ENCODE measurements at regions not wholly inside any gene's neighbourhood (a gene's known extent, or its start where the extent isn't known, plus 50 kb on each side); places are given as distances from the start of the nearest gene placed in this dataset.

DNA sequence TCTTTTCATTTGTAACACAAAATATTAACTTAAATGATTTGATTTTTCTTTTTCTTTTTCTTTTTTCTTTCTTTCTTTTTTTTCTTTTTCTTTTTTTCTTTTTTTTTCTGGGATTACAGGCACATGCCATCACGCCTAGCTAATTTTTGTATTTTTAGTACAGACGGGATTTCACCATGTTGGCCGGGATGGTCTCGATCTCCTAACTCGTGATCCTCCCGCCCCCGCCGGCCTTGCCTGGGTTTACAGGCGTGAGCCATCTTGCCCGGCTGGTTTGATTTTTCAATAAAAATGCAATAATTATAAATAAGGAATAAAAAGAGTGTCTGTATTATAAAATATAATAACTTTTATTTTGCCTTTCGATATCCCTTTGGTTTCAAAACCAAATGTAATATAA, 146.7 kb upstream of the RGS18 start:
- H3K27ac ChIP-seq (ENCODE audit: low read length): no peak overlapping the region

DNA sequence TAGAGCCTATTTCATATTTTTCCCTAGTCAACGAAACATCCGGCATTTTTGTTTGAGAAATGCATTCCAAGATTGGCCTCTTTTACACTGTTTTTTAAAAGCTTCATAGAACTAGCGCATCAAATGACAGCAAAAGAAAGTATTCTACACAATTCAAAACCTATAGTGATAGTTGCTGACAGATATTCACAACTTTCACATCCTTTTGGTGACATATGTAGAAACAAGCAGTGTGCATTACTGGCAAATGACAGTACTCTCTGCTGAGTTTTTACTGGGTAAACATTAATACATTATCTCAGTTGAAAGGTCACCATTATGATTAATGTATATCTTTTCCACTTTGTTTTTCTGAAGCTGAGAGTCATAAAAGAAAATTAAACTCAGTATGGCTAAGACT, 135.4 kb upstream of the RGS18 start:
- Histone ChIP-seq H3K4me3 (ENCODE audit: low read length in 2 of 2) (no peak overlapping the region), H3K4me1 (ENCODE audit: control insufficient read depth, insufficient read depth, low read length) (no peaks in the 10 kb centered on the region), H3K36me3 (ENCODE audit: control insufficient read depth in 2 of 2, insufficient read depth in 2 of 2, low read length in 2 of 2) (no peaks in the 10 kb centered on the region), H3K9me3 (ENCODE audit: control insufficient read depth in 2 of 2, low read length in 2 of 2) (no peaks in the 10 kb centered on the region), H3K27ac (ENCODE audit: low read length) (no peak overlapping the region), H3K27me3 (ENCODE audit: control insufficient read depth in 1 of 2, insufficient read depth in 2 of 2, low read length in 2 of 2) (no peaks in the 10 kb centered on the region), H3K9ac (ENCODE audit: low read length in 2 of 2) (no peak overlapping the region)

More for the DNA sequence above, 146.7 kb upstream of the RGS18 start:
- Histone ChIP-seq H3K9ac (ENCODE audit: low read length in 2 of 2) (no peak overlapping the region), H3K27me3 (ENCODE audit: control insufficient read depth in 1 of 2, insufficient read depth in 2 of 2, low read length in 2 of 2) (no peaks in the 10 kb centered on the region), H3K4me3 (ENCODE audit: low read length in 2 of 2) (no peak overlapping the region), H3K36me3 (ENCODE audit: control insufficient read depth in 2 of 2, insufficient read depth in 2 of 2, low read length in 2 of 2) (no peaks in the 10 kb centered on the region), H3K9me3 (ENCODE audit: control insufficient read depth in 2 of 2, low read length in 2 of 2) (no peaks in the 10 kb centered on the region), H3K4me1 (ENCODE audit: control insufficient read depth, insufficient read depth, low read length) (no peaks in the 10 kb centered on the region)

DNA sequence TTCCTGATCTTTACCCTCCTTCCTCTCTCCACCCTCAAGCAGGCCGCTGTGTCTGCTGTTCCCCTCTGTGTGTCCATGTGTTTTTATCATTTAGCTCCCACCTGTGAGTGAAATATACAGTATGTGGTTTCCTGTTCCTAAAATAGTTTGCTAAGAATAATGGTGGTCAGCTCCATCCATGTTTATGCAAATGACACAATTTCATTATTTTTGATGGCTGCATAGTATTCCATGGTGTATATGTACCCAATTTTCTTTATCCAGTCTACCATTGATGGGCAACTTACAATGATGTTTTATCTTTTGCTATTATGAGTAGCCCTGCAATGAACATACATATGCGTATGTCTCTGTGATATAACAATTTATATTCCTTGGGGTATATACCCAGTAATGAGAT, 133.4 kb upstream of the RGS18 start:
- Histone ChIP-seq H3K4me3 (ENCODE audit: low read length in 2 of 2) (no peak overlapping the region), H3K36me3 (ENCODE audit: control insufficient read depth in 2 of 2, insufficient read depth in 2 of 2, low read length in 2 of 2) (no peaks in the 10 kb centered on the region), H3K27ac (ENCODE audit: low read length) (no peak overlapping the region), H3K4me1 (ENCODE audit: control insufficient read depth, insufficient read depth, low read length) (no peaks in the 10 kb centered on the region), H3K9ac (ENCODE audit: low read length in 2 of 2) (no peak overlapping the region), H3K27me3 (ENCODE audit: control insufficient read depth in 1 of 2, insufficient read depth in 2 of 2, low read length in 2 of 2) (no peaks in the 10 kb centered on the region), H3K9me3 (ENCODE audit: control insufficient read depth in 2 of 2, low read length in 2 of 2) (no peaks in the 10 kb centered on the region)

DNA sequence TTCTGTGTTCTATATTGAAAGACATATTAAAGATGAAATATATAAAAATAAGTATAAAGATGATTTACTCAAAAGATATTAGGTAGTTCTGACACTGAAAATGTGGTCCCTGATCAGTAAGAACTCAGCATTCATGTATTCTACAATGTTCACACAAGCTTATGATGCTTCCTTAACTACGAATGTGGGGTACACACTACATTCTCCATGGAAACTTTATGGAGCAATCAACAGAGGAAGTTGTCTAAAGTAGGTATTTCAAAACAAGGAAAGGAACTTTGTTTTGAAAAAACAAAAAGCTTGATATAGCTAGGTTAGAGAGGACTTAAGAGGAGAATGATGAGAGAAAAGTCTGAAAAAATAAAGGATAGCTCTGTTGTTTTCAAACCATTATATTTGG, 119.7 kb upstream of the RGS18 start:
- H3K27ac ChIP-seq (ENCODE audit: low read length): no peak overlapping the region
- H3K36me3 ChIP-seq (ENCODE audit: control insufficient read depth in 2 of 2, insufficient read depth in 2 of 2, low read length in 2 of 2): no peaks in the 10 kb centered on the region
- H3K9me3 ChIP-seq (ENCODE audit: control insufficient read depth in 2 of 2, low read length in 2 of 2): no peaks in the 10 kb centered on the region
- no peak overlapping the region for H3K9ac ChIP-seq (ENCODE audit: low read length in 2 of 2)
- no peak overlapping the region for H3K4me3 ChIP-seq (ENCODE audit: low read length in 2 of 2)
- H3K4me1 ChIP-seq (ENCODE audit: control insufficient read depth, insufficient read depth, low read length): no peaks in the 10 kb centered on the region
- H3K27me3 ChIP-seq (ENCODE audit: control insufficient read depth in 1 of 2, insufficient read depth in 2 of 2, low read length in 2 of 2): no peaks in the 10 kb centered on the region

DNA sequence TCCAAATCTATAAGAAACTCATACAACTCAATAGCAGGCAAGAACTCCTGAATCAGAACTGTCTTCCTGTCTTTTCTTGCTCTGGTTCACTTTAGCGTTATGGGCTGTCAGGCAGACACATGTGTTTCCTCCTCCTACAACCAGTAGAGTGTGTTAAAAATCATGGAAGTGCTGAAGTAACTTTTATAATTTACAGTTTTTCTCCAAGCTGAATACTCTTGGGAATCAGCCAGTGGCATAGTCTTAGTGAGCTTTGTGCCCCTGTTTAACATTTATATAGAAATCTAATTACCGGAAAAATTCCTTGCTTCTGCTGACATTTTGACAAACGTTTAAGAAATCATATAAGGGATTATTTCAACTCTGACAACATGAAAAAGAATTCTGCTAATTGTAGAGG, 113.1 kb upstream of the RGS18 start:
- H3K9ac ChIP-seq (ENCODE audit: low read length in 2 of 2): no peak overlapping the region
- H3K27me3 ChIP-seq (ENCODE audit: control insufficient read depth in 1 of 2, insufficient read depth in 2 of 2, low read length in 2 of 2): no peaks in the 10 kb centered on the region
- H3K27ac ChIP-seq (ENCODE audit: low read length): no peak overlapping the region
- H3K4me1 ChIP-seq (ENCODE audit: control insufficient read depth, insufficient read depth, low read length): no peaks in the 10 kb centered on the region
- no peaks in the 10 kb centered on the region for H3K9me3 ChIP-seq (ENCODE audit: control insufficient read depth in 2 of 2, low read length in 2 of 2)
- H3K36me3 ChIP-seq (ENCODE audit: control insufficient read depth in 2 of 2, insufficient read depth in 2 of 2, low read length in 2 of 2): no peaks in the 10 kb centered on the region
- no peak overlapping the region for H3K4me3 ChIP-seq (ENCODE audit: low read length in 2 of 2)

DNA sequence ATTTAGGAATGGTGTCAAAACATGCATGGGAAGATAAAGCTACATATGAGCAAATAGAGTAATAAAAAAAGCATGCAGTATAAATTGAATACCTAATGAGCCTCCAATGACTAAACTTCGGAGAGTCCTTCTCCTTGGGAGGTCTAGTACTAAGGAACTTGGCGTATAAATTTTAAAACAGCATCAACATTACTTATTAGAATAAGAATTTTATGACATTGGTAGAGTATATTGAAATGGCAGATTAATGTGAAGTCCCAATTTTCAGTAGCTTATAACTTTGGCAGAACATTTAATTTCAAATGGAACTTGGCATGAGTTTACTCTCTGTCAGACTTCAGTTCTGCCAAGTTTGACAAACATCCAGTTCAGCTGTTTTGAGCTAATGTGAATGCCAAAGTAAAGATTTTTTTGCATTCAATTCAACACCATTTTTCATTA, 104.7 kb upstream of the RGS18 start:
- no peak overlapping the region for H3K4me3 ChIP-seq (ENCODE audit: low read length in 2 of 2)
- no peaks in the 10 kb centered on the region for H3K9me3 ChIP-seq (ENCODE audit: control insufficient read depth in 2 of 2, low read length in 2 of 2)
- H3K27ac ChIP-seq (ENCODE audit: low read length): no peak overlapping the region
- no peak overlapping the region for H3K9ac ChIP-seq (ENCODE audit: low read length in 2 of 2)
- no peaks in the 10 kb centered on the region for H3K36me3 ChIP-seq (ENCODE audit: control insufficient read depth in 2 of 2, insufficient read depth in 2 of 2, low read length in 2 of 2)
- no peaks in the 10 kb centered on the region for H3K4me1 ChIP-seq (ENCODE audit: control insufficient read depth, insufficient read depth, low read length)
- H3K27me3 ChIP-seq (ENCODE audit: control insufficient read depth in 1 of 2, insufficient read depth in 2 of 2, low read length in 2 of 2): no peaks in the 10 kb centered on the region

DNA sequence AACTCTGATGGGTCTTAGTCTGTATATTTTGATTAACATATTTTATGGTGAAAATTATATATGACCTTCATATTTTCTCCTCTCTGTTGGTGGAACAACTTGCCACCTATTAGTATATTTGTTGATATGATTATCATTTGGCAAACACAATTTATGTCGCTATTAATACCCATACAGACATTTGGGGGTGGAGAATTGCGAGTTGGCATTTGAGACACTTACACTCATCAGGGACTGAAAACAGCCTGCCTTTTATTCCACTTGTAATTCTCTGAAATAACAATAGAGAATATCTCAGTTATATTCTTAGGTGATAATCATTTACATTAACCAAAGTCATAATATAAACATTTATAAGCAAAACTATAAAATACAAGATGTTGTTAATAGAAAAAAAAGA, 100.5 kb upstream of the RGS18 start:
- H3K36me3 ChIP-seq (ENCODE audit: control insufficient read depth in 2 of 2, insufficient read depth in 2 of 2, low read length in 2 of 2): no peaks in the 10 kb centered on the region
- no peaks in the 10 kb centered on the region for H3K27me3 ChIP-seq (ENCODE audit: control insufficient read depth in 1 of 2, insufficient read depth in 2 of 2, low read length in 2 of 2)
- no peak overlapping the region for H3K27ac ChIP-seq (ENCODE audit: low read length)
- no peaks in the 10 kb centered on the region for H3K4me1 ChIP-seq (ENCODE audit: control insufficient read depth, insufficient read depth, low read length)
- no peak overlapping the region for H3K4me3 ChIP-seq (ENCODE audit: low read length in 2 of 2)
- no peak overlapping the region for H3K9ac ChIP-seq (ENCODE audit: low read length in 2 of 2)
- no peaks in the 10 kb centered on the region for H3K9me3 ChIP-seq (ENCODE audit: control insufficient read depth in 2 of 2, low read length in 2 of 2)

DNA sequence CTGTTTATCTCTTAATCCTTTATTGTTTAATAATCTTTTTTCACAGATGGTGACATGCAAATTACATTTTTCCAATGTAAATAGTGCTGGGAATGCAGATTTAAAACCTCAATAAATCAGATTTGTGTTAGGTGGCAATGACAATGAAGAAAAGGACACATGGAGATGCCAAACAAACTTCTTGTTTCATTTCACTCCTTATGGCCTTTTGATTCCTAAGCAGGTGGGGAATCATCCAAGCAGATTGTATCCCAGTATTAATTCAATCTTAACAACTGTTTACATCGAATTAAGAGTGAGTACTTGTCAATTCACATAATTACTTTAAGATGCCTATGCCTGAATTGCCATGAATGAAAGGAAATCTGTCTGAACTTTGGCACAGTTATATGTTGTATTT, 98.9 kb upstream of the RGS18 start:
- Histone ChIP-seq H3K9me3 (ENCODE audit: control insufficient read depth in 2 of 2, low read length in 2 of 2) (no peaks in the 10 kb centered on the region), H3K27ac (ENCODE audit: low read length) (no peak overlapping the region), H3K36me3 (ENCODE audit: control insufficient read depth in 2 of 2, insufficient read depth in 2 of 2, low read length in 2 of 2) (no peaks in the 10 kb centered on the region), H3K4me3 (ENCODE audit: low read length in 2 of 2) (no peak overlapping the region), H3K4me1 (ENCODE audit: control insufficient read depth, insufficient read depth, low read length) (no peaks in the 10 kb centered on the region), H3K9ac (ENCODE audit: low read length in 2 of 2) (no peak overlapping the region), H3K27me3 (ENCODE audit: control insufficient read depth in 1 of 2, insufficient read depth in 2 of 2, low read length in 2 of 2) (no peaks in the 10 kb centered on the region)

DNA sequence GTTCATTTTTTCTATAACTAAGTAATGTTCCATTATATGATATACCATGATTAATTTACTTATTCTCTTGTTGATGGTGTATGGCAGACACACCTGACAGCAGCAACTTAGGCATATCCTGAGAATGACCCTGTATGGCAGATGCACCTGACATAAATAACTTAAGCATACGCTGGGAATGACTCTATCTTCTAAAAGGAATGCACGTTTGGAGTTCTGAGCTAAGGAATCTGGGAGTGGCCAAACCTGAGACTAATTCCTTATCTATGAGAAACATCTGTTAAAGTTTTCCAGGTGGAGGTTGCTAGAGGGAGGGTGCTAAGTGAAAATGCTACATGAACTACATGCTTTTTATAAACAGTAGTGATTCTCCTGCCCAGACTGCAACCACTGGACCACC, 96.7 kb upstream of the RGS18 start:
- H3K36me3 ChIP-seq (ENCODE audit: control insufficient read depth in 2 of 2, insufficient read depth in 2 of 2, low read length in 2 of 2): no peaks in the 10 kb centered on the region
- H3K9ac ChIP-seq (ENCODE audit: low read length in 2 of 2): no peak overlapping the region
- H3K27ac ChIP-seq (ENCODE audit: low read length): no peak overlapping the region
- H3K9me3 ChIP-seq (ENCODE audit: control insufficient read depth in 2 of 2, low read length in 2 of 2): no peaks in the 10 kb centered on the region
- no peaks in the 10 kb centered on the region for H3K4me1 ChIP-seq (ENCODE audit: control insufficient read depth, insufficient read depth, low read length)
- H3K4me3 ChIP-seq (ENCODE audit: low read length in 2 of 2): no peak overlapping the region
- H3K27me3 ChIP-seq (ENCODE audit: control insufficient read depth in 1 of 2, insufficient read depth in 2 of 2, low read length in 2 of 2): no peaks in the 10 kb centered on the region

DNA sequence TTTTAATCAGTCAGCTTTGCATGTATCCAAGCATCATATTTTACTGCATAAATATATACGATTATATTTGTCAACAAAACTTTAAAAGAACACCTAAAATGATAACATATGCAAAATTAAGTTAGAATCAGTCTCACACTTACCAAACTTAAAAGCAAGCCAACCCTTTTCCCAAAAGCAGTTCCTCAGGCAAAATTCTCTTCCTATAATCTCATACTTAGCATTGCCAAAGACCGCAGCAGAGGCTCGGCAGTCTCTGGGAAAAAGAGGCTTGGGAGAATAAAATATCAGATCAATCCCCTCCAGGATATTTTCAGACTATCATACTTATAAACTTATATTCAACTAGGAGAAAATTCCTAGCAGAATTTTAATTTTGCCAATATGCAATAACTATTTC, 93.2 kb upstream of the RGS18 start:
- no peaks in the 10 kb centered on the region for H3K4me1 ChIP-seq (ENCODE audit: control insufficient read depth, insufficient read depth, low read length)
- H3K9me3 ChIP-seq (ENCODE audit: control insufficient read depth in 2 of 2, low read length in 2 of 2): no peaks in the 10 kb centered on the region
- H3K27ac ChIP-seq (ENCODE audit: low read length): no peak overlapping the region
- no peaks in the 10 kb centered on the region for H3K36me3 ChIP-seq (ENCODE audit: control insufficient read depth in 2 of 2, insufficient read depth in 2 of 2, low read length in 2 of 2)
- H3K9ac ChIP-seq (ENCODE audit: low read length in 2 of 2): no peak overlapping the region
- H3K4me3 ChIP-seq (ENCODE audit: low read length in 2 of 2): no peak overlapping the region
- H3K27me3 ChIP-seq (ENCODE audit: control insufficient read depth in 1 of 2, insufficient read depth in 2 of 2, low read length in 2 of 2): no peaks in the 10 kb centered on the region

DNA sequence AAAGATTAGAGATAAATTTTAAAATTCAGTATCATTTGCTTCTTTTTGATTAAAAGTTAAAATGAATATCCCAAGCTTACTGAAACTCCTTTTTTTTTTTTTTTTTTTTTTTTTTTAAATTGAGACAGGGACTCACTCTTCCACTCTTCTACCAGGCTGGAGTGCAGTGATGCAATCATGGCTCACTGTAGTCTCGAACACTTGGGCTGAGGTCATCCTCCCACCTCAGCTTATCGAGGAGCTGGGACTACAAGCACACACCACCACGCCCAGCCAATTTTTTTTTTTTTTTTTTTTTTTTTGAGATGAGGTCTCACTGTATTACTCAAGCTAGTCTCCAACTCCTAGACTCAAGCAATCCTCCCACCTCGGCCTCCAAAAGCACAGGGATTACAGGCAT, 92.1 kb upstream of the RGS18 start:
- Histone ChIP-seq H3K4me1 (ENCODE audit: control insufficient read depth, insufficient read depth, low read length) (no peaks in the 10 kb centered on the region), H3K9ac (ENCODE audit: low read length in 2 of 2) (no peak overlapping the region), H3K4me3 (ENCODE audit: low read length in 2 of 2) (no peak overlapping the region), H3K27me3 (ENCODE audit: control insufficient read depth in 1 of 2, insufficient read depth in 2 of 2, low read length in 2 of 2) (no peaks in the 10 kb centered on the region), H3K27ac (ENCODE audit: low read length) (no peak overlapping the region), H3K36me3 (ENCODE audit: control insufficient read depth in 2 of 2, insufficient read depth in 2 of 2, low read length in 2 of 2) (no peaks in the 10 kb centered on the region), H3K9me3 (ENCODE audit: control insufficient read depth in 2 of 2, low read length in 2 of 2) (no peaks in the 10 kb centered on the region)

DNA sequence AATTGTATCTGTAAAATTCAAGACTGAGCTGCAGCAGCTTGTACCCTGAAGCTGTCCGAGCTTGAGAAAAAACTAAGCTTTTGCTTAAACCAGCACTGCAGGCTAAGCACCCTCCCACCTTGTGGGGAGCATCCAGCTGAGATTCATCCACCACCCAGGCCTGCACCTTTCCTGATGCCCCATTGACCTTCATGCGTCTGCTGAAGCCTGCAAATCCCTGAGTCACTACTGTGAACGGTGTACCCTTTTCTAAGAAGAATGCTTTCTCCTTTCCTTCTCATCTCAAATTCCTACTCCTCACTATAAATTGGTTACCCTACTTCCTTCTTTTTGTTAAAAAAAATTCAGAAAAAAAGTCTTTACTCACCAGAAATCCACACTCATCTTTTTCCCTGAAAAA, 90.9 kb upstream of the RGS18 start:
- no peaks in the 10 kb centered on the region for H3K4me1 ChIP-seq (ENCODE audit: control insufficient read depth, insufficient read depth, low read length)
- no peaks in the 10 kb centered on the region for H3K36me3 ChIP-seq (ENCODE audit: control insufficient read depth in 2 of 2, insufficient read depth in 2 of 2, low read length in 2 of 2)
- H3K27me3 ChIP-seq (ENCODE audit: control insufficient read depth in 1 of 2, insufficient read depth in 2 of 2, low read length in 2 of 2): no peaks in the 10 kb centered on the region
- H3K27ac ChIP-seq (ENCODE audit: low read length): no peak overlapping the region
- no peak overlapping the region for H3K9ac ChIP-seq (ENCODE audit: low read length in 2 of 2)
- H3K4me3 ChIP-seq (ENCODE audit: low read length in 2 of 2): no peak overlapping the region
- H3K9me3 ChIP-seq (ENCODE audit: control insufficient read depth in 2 of 2, low read length in 2 of 2): no peaks in the 10 kb centered on the region

Measured in stomach smooth muscle (tissue), 2 donors.